Suprapubic skin (tissue), 3 donors: ENCODE measurements at regions not wholly inside any gene's neighbourhood (a gene's known extent, or its start where the extent isn't known, plus 50 kb on each side); places are given as distances from the start of the nearest gene placed in this dataset.

Experiments
- CTCF ChIP-seq, 2 donors: fragments of 200-600 bp in 1 of 2; fragments of 450-650 bp in 1 of 2; sonication (generic) in 1 of 2; IDR thresholded peaks; one replicate each; pipeline ENCODE4 v1.5.1; 2016 to 2019; ENCODE audit warnings: antibody characterized with exemption in 2 of 2, mild to moderate bottlenecking in 1 of 2, moderate library complexity in 1 of 2
- POLR2A ChIP-seq, 2 donors: fragments of 450-650 bp; IDR thresholded peaks; one replicate each; pipeline ENCODE4 v1.6.1; 2017; ENCODE audit warnings: antibody characterized with exemption in 2 of 2, mild to moderate bottlenecking in 2 of 2, moderate library complexity in 2 of 2

GRCh38 chr1:245016700-245017099 is 138.1 kb upstream of the KIF26B start:
- TF ChIP-seq CTCF (IDR thresholded peaks at IDR 0.05) (no peak), POLR2A (IDR thresholded peaks at IDR 0.05) (no peak)
